HEK293 (cell line): ENCODE measurements at regions not wholly inside any gene's neighbourhood (a gene's known extent, or its start where the extent isn't known, plus 50 kb on each side); places are given as distances from the start of the nearest gene placed in this dataset.

ENCODE experiments used
- CTCF ChIA-PET: fragments of 350-600 bp; formaldehyde crosslinking; extraction: SDS; loops from one replicate; lab custom pipeline; 2021; ENCODE audit warnings: antibody characterized with exemption; lab: Yijun Ruan, JAX
- POLR2A ChIA-PET: fragments of 300-600 bp; formaldehyde crosslinking; extraction: SDS; loops from one replicate; lab custom pipeline; 2020; ENCODE audit warnings: antibody characterized with exemption, inconsistent platforms; lab: Yijun Ruan, JAX
- H3K27ac ChIP-seq: fragments of 200-500 bp; sonication (Bioruptor generic); 2 replicates; pipeline ENCODE4 v1.5.1; 2014; ENCODE audit warnings: low read depth, low read length, control low read depth, inconsistent platforms; ENCODE audit errors: extremely low read depth
- H3K36me3 ChIP-seq, 2 experiments: fragments of 200-500 bp in 1 of 2; sonication (Bioruptor generic) in 1 of 2; 1 replicate in 1 of 2; 2 replicates in 1 of 2; pipeline ENCODE4 v1.5.1; 2014 to 2017; ENCODE audit warnings: inconsistent platforms in 2 of 2, low read length in 2 of 2; ENCODE audit not compliant: control insufficient read depth in 2 of 2, insufficient read depth in 1 of 2
- H3K4me1 ChIP-seq: fragments of 200-500 bp; sonication (Bioruptor generic); 2 replicates; pipeline ENCODE4 v1.5.1; 2014; ENCODE audit warnings: mild to moderate bottlenecking, low read length, inconsistent platforms; ENCODE audit not compliant: control insufficient read depth, insufficient read depth
- H3K4me3 ChIP-seq: 2 replicates; pipeline ENCODE4 v1.5.1; 2011; ENCODE audit warnings: low read depth, mild to moderate bottlenecking, control low read depth, low read length, moderate library complexity
- H3K9me3 ChIP-seq: fragments of 200-500 bp; sonication (Bioruptor generic); 2 replicates; pipeline ENCODE4 v1.5.1; 2014; ENCODE audit warnings: low read depth, low read length, inconsistent platforms; ENCODE audit not compliant: control insufficient read depth, insufficient read depth
- ATF2 ChIP-seq: fragments of 450-650 bp; formaldehyde crosslinking; IDR thresholded peaks from 2 replicates; pipeline ENCODE4 v1.5.1; 2016; ENCODE audit warnings: missing biosample characterization, missing genetic modification characterization, low read depth
- GFI1B ChIP-seq: fragments of 450-650 bp; formaldehyde crosslinking; IDR thresholded peaks from 2 replicates; pipeline ENCODE4 v1.5.1; 2016; ENCODE audit warnings: missing biosample characterization, missing genetic modification characterization
- MYNN ChIP-seq: fragments of 450-650 bp; formaldehyde crosslinking; IDR thresholded peaks from 2 replicates; pipeline ENCODE4 v1.5.1; 2016; ENCODE audit warnings: missing biosample characterization, missing genetic modification characterization, borderline replicate concordance
- MZF1 ChIP-seq: fragments of 450-650 bp; formaldehyde crosslinking; IDR thresholded peaks from 2 replicates; pipeline ENCODE4 v1.5.1; 2017; ENCODE audit warnings: missing biosample characterization, missing genetic modification characterization, borderline replicate concordance
- REPIN1 ChIP-seq: fragments of 450-650 bp; formaldehyde crosslinking; IDR thresholded peaks from 2 replicates; pipeline ENCODE4 v1.5.1; 2017; ENCODE audit warnings: missing biosample characterization, missing genetic modification characterization, low read depth
- YY1 ChIP-seq: fragments of 450-650 bp; formaldehyde crosslinking; IDR thresholded peaks from 2 replicates; pipeline ENCODE4 v1.5.1; 2018; ENCODE audit warnings: missing biosample characterization, missing genetic modification characterization
- ZBTB10 ChIP-seq: fragments of 450-650 bp; formaldehyde crosslinking; IDR thresholded peaks from 2 replicates; pipeline ENCODE4 v1.5.1; 2016; ENCODE audit warnings: missing biosample characterization, missing genetic modification characterization
- ZBTB17 ChIP-seq: fragments of 450-650 bp; formaldehyde crosslinking; IDR thresholded peaks from 2 replicates; pipeline ENCODE4 v1.5.1; 2016; ENCODE audit warnings: missing biosample characterization, missing genetic modification characterization
- ZFP69B ChIP-seq: fragments of 450-650 bp; formaldehyde crosslinking; IDR thresholded peaks from 2 replicates; pipeline ENCODE4 v1.5.1; 2016; ENCODE audit warnings: missing biosample characterization, missing genetic modification characterization
- ZNF221 ChIP-seq: fragments of 450-650 bp; formaldehyde crosslinking; IDR thresholded peaks from 2 replicates; pipeline ENCODE4 v1.5.1; 2017; ENCODE audit warnings: missing biosample characterization, missing genetic modification characterization, borderline replicate concordance
- ZNF354C ChIP-seq: fragments of 450-650 bp; formaldehyde crosslinking; IDR thresholded peaks from 2 replicates; pipeline ENCODE4 v1.5.1; 2016; ENCODE audit warnings: missing biosample characterization, missing genetic modification characterization, low read depth, borderline replicate concordance
- ZNF366 ChIP-seq: fragments of 450-650 bp; formaldehyde crosslinking; conservative IDR thresholded peaks from 2 replicates; pipeline ENCODE4 v1.5.1; 2016; ENCODE audit warnings: missing biosample characterization, missing genetic modification characterization
- ZNF549 ChIP-seq: fragments of 450-650 bp; IDR thresholded peaks from 2 replicates; pipeline ENCODE4 v1.5.1; 2018; ENCODE audit warnings: missing biosample characterization, missing genetic modification characterization, mild to moderate bottlenecking, inconsistent platforms, moderate library complexity
- ZNF654 ChIP-seq: fragments of 450-650 bp; formaldehyde crosslinking; IDR thresholded peaks from 2 replicates; pipeline ENCODE4 v1.5.1; 2016; ENCODE audit warnings: low read depth, missing biosample characterization, missing genetic modification characterization
- ZSCAN18 ChIP-seq: fragments of 450-650 bp; formaldehyde crosslinking; IDR thresholded peaks from 2 replicates; pipeline ENCODE4 v1.5.1; 2016; ENCODE audit warnings: missing biosample characterization, missing genetic modification characterization
- TF ChIP-seq, protein P1 (sequence below): fragments of 450-650 bp; formaldehyde crosslinking; IDR thresholded peaks from 2 replicates; pipeline ENCODE4 v1.5.1; 2016; ENCODE audit warnings: missing biosample characterization, missing genetic modification characterization
- TF ChIP-seq, protein P2 (sequence below): fragments of 450-650 bp; formaldehyde crosslinking; conservative IDR thresholded peaks from 2 replicates; pipeline ENCODE4 v1.5.1; 2016; ENCODE audit warnings: low read depth, missing biosample characterization, missing genetic modification characterization

- no peak for TF ChIP-seq ZNF354C (tag by site-specific recombination)
- no peak for TF ChIP-seq ZNF366 (tag by site-specific recombination)
- TF ChIP-seq, protein P1, sequence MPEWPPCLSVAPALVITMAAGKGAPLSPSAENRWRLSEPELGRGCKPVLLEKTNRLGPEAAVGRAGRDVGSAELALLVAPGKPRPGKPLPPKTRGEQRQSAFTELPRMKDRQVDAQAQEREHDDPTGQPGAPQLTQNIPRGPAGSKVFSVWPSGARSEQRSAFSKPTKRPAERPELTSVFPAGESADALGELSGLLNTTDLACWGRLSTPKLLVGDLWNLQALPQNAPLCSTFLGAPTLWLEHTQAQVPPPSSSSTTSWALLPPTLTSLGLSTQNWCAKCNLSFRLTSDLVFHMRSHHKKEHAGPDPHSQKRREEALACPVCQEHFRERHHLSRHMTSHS = no peak
- TF ChIP-seq ZBTB10 (tag by site-specific recombination) = no peak
- TF ChIP-seq GFI1B (tag by site-specific recombination) = no peak
- TF ChIP-seq, all 188 proteins: peak for 0
- POLR2A ChIA-PET = no interaction called here
These were observed 105.7 kb downstream of the SNRPN start for GRCh38 chr15:25060472-25060803.

GRCh38 chr15:25060996-25061620, 106.3 kb downstream of the SNRPN start:
- TF ChIP-seq ZNF549 (tag by site-specific recombination) (no peak), MZF1 (tag by site-specific recombination) (no peak), ZBTB17 (tag by site-specific recombination) (no peak), ZSCAN18 (no peak)
- no peak overlapping the region for H3K4me3 ChIP-seq
- ChIA-PET POLR2A (no interaction called here), CTCF (no interaction called here)
- H3K9me3 ChIP-seq = no peaks in the 10 kb centered on the region
- H3K36me3 ChIP-seq = no peaks in the 10 kb centered on the region
- H3K27ac ChIP-seq = no peak overlapping the region
- H3K4me1 ChIP-seq = no peaks in the 10 kb centered on the region

More at GRCh38 chr15:25060472-25060803, 105.7 kb downstream of the SNRPN start:
- Histone ChIP-seq H3K4me1 (no peaks in the 10 kb centered on the region), H3K4me3 (no peak overlapping the region), H3K27ac (no peak overlapping the region), H3K9me3 (no peaks in the 10 kb centered on the region), H3K36me3 (no peaks in the 10 kb centered on the region)
- CTCF ChIA-PET = no interaction called here

DNA sequence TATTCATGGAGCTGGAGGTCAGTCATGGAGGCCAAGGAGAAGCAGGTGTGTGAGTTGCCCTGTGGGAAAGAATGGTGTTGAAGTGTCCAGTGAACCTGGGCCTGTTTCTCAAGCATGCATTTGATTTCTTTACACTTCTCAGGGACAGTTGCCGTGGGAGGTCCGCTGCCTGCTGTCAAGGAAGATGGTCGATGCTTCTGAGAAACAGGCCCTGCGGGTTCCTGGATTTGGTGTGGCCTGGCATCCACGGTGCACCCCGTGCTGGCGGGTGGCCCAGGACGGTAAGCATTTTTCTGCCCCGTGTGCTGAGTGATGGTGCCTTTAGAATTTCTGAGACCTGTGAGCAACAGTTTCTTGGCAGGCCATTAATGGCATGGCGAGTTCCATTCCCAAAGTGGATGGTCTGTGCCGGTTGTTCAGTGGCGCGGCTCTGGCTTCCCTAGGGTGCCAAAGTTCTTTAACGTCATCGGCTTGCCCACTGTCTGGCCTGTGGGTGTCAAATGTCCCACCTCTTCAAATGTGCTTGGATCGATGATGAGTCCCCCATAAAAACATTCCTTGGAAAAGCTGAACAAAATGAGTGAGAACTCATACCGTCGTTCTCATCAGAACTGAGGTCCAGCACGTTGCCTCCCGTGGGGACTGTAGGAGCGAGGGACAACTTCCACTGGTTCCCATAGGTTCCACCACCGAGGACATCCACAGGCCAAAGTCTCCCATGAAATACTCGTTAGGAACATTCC, 107.2 kb downstream of the SNRPN start:
- H3K36me3 ChIP-seq = no peaks in the 10 kb centered on the region
- H3K4me1 ChIP-seq = no peaks in the 10 kb centered on the region
- no peaks in the 10 kb centered on the region for H3K9me3 ChIP-seq
- no peak overlapping the region for H3K27ac ChIP-seq
- no peak overlapping the region for H3K4me3 ChIP-seq
- POLR2A ChIA-PET = no interaction called here
- TF ChIP-seq YY1 (tag by site-specific recombination) (no peak), ZNF654 (tag by site-specific recombination) (no peak), ATF2 (tag by site-specific recombination) (no peak), MYNN (tag by site-specific recombination) (no peak), ZFP69B (no peak), ZNF221 (tag by site-specific recombination) (no peak), REPIN1 (tag by site-specific recombination) (no peak)
- TF ChIP-seq, protein P2, sequence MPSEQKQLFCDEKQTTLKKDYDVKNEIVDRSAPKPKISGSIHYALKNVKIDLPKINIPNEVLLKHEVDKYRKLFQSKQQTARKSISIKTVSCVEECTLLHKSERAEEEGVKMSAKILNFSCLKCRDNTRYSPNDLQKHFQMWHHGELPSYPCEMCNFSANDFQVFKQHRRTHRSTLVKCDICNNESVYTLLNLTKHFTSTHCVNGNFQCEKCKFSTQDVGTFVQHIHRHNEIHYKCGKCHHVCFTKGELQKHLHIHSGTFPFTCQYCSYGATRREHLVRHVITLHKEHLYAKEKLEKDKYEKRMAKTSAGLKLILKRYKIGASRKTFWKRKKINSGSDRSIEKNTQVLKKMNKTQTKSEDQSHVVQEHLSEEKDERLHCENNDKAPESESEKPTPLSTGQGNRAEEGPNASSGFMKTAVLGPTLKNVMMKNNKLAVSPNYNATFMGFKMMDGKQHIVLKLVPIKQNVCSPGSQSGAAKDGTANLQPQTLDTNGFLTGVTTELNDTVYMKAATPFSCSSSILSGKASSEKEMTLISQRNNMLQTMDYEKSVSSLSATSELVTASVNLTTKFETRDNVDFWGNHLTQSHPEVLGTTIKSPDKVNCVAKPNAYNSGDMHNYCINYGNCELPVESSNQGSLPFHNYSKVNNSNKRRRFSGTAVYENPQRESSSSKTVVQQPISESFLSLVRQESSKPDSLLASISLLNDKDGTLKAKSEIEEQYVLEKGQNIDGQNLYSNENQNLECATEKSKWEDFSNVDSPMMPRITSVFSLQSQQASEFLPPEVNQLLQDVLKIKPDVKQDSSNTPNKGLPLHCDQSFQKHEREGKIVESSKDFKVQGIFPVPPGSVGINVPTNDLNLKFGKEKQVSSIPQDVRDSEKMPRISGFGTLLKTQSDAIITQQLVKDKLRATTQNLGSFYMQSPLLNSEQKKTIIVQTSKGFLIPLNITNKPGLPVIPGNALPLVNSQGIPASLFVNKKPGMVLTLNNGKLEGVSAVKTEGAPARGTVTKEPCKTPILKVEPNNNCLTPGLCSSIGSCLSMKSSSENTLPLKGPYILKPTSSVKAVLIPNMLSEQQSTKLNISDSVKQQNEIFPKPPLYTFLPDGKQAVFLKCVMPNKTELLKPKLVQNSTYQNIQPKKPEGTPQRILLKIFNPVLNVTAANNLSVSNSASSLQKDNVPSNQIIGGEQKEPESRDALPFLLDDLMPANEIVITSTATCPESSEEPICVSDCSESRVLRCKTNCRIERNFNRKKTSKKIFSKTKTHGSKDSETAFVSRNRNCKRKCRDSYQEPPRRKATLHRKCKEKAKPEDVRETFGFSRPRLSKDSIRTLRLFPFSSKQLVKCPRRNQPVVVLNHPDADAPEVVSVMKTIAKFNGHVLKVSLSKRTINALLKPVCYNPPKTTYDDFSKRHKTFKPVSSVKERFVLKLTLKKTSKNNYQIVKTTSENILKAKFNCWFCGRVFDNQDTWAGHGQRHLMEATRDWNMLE (tag by site-specific recombination) = no peak
- TF ChIP-seq, all 188 proteins: peak for 0
- CTCF ChIA-PET = no interaction called here
